Dendritic cell treated with granulocyte-macrophage colony-stimulating factor and Interleukin-4, amounts not matched to agents 40 ng/mL and 50 ng/mL, for 4 days (primary cell): ENCODE measurements at regions not wholly inside any gene's neighbourhood (a gene's known extent, or its start where the extent isn't known, plus 50 kb on each side); places are given as distances from the start of the nearest gene placed in this dataset.

Source experiments
- H3K27ac Mint-ChIP-seq: one replicate; pipeline ENCODE4 v1.8.0; 2022; ENCODE audit warnings: mild to moderate bottlenecking, mixed read lengths
- H3K27me3 Mint-ChIP-seq: one replicate; pipeline ENCODE4 v1.8.0; 2022; ENCODE audit warnings: mild to moderate bottlenecking, mixed read lengths
- H3K36me3 Mint-ChIP-seq: one replicate; pipeline ENCODE4 v1.8.0; 2022; ENCODE audit warnings: low read depth, mixed read lengths
- H3K4me1 Mint-ChIP-seq: one replicate; pipeline ENCODE4 v1.8.0; 2022; ENCODE audit warnings: low read depth, mixed read lengths
- H3K4me3 Mint-ChIP-seq: one replicate; pipeline ENCODE4 v1.8.0; 2022; ENCODE audit warnings: mild to moderate bottlenecking, moderate library complexity, mixed read lengths
- H3K9me3 Mint-ChIP-seq: one replicate; pipeline ENCODE4 v1.8.0; 2022; ENCODE audit warnings: mixed read lengths
- intact Hi-C: fragments of 100-400 bp; cut with micrococcal nuclease; formaldehyde crosslinking; loops from one replicate; pipeline ENCODE4 v1.15.0; 2022

GRCh38 chr18:27855486-27855885 is 321.4 kb downstream of the CDH2 start:
- H3K27me3 Mint-ChIP-seq, result no peaks in the 10 kb centered on the region
- no peak overlapping the region for H3K27ac Mint-ChIP-seq
- no peaks in the 10 kb centered on the region for H3K4me1 Mint-ChIP-seq
- no peaks in the 10 kb centered on the region for H3K36me3 Mint-ChIP-seq
- peaks cover 4% of the 10 kb centered on the region for H3K9me3 Mint-ChIP-seq
- no peak overlapping the region for H3K4me3 Mint-ChIP-seq
- intact Hi-C loops, result no loop called here

GRCh38 chr18:27854631-27855030 is 322.3 kb downstream of the CDH2 start:
- no peaks in the 10 kb centered on the region for H3K36me3 Mint-ChIP-seq
- H3K27ac Mint-ChIP-seq, result no peak overlapping the region
- no peak overlapping the region for H3K4me3 Mint-ChIP-seq
- intact Hi-C loops, result no loop called here
- H3K27me3 Mint-ChIP-seq, result no peaks in the 10 kb centered on the region
- peaks cover 7% of the 10 kb centered on the region for H3K9me3 Mint-ChIP-seq
- H3K4me1 Mint-ChIP-seq, result no peaks in the 10 kb centered on the region

- intact Hi-C loops, result no loop called here
- no peaks in the 10 kb centered on the region for H3K4me1 Mint-ChIP-seq
- no peaks in the 10 kb centered on the region for H3K27me3 Mint-ChIP-seq
- H3K4me3 Mint-ChIP-seq, result no peak overlapping the region
- H3K36me3 Mint-ChIP-seq, result no peaks in the 10 kb centered on the region
- H3K27ac Mint-ChIP-seq, result no peak overlapping the region
- H3K9me3 Mint-ChIP-seq, result peaks cover 43% of the 10 kb centered on the region
Measured at GRCh38 chr18:27848336-27848735, 328.6 kb downstream of the CDH2 start.

GRCh38 chr18:27847412-27847811 is 329.5 kb downstream of the CDH2 start:
- intact Hi-C loops, result no loop called here
- Mint-ChIP-seq H3K27me3 (no peaks in the 10 kb centered on the region), H3K9me3 (peaks cover 43% of the 10 kb centered on the region), H3K36me3 (no peaks in the 10 kb centered on the region), H3K4me1 (no peaks in the 10 kb centered on the region), H3K27ac (no peak overlapping the region), H3K4me3 (no peak overlapping the region)

GRCh38 chr18:27845897-27846296 is 331.0 kb downstream of the CDH2 start:
- Mint-ChIP-seq H3K4me1 (no peaks in the 10 kb centered on the region), H3K27me3 (no peaks in the 10 kb centered on the region), H3K4me3 (no peak overlapping the region), H3K9me3 (peaks cover 48% of the 10 kb centered on the region), H3K36me3 (no peaks in the 10 kb centered on the region), H3K27ac (no peak overlapping the region)
- intact Hi-C loops, result no loop called here

- Mint-ChIP-seq H3K9me3 (peaks cover 42% of the 10 kb centered on the region), H3K27me3 (no peaks in the 10 kb centered on the region), H3K27ac (no peak overlapping the region), H3K36me3 (no peaks in the 10 kb centered on the region), H3K4me3 (no peak overlapping the region), H3K4me1 (no peaks in the 10 kb centered on the region)
- intact Hi-C loops, result no loop called here
Measured at GRCh38 chr18:27843783-27844777, 332.9 kb downstream of the CDH2 start.

- Mint-ChIP-seq H3K4me3 (no peak overlapping the region), H3K4me1 (no peaks in the 10 kb centered on the region), H3K27ac (no peak overlapping the region), H3K27me3 (no peaks in the 10 kb centered on the region), H3K9me3 (peaks cover 17% of the 10 kb centered on the region), H3K36me3 (no peaks in the 10 kb centered on the region)
- intact Hi-C loops, result no loop called here
Measured at GRCh38 chr18:27839141-27839540, 337.8 kb downstream of the CDH2 start.

- no peak overlapping the region for H3K27ac Mint-ChIP-seq
- no peak overlapping the region for H3K4me3 Mint-ChIP-seq
- H3K9me3 Mint-ChIP-seq, result peaks cover 22% of the 10 kb centered on the region
- no peaks in the 10 kb centered on the region for H3K4me1 Mint-ChIP-seq
- H3K36me3 Mint-ChIP-seq, result no peaks in the 10 kb centered on the region
- no peaks in the 10 kb centered on the region for H3K27me3 Mint-ChIP-seq
- intact Hi-C loops, result no loop called here
Measured at GRCh38 chr18:27838225-27838624, 338.7 kb downstream of the CDH2 start.

GRCh38 chr18:27826101-27826500 is 350.8 kb downstream of the CDH2 start:
- no peaks in the 10 kb centered on the region for H3K27me3 Mint-ChIP-seq
- no peak overlapping the region for H3K27ac Mint-ChIP-seq
- intact Hi-C loops, result no loop called here

GRCh38 chr18:27825689-27826088 is 351.2 kb downstream of the CDH2 start:
- peaks cover 61% of the 10 kb centered on the region for H3K9me3 Mint-ChIP-seq
- intact Hi-C loops, result no loop called here
- H3K4me1 Mint-ChIP-seq, result no peaks in the 10 kb centered on the region
- H3K36me3 Mint-ChIP-seq, result no peaks in the 10 kb centered on the region
- H3K4me3 Mint-ChIP-seq, result no peak overlapping the region
- H3K27me3 Mint-ChIP-seq, result no peaks in the 10 kb centered on the region
- no peak overlapping the region for H3K27ac Mint-ChIP-seq

More at GRCh38 chr18:27826101-27826500, 350.8 kb downstream of the CDH2 start:
- peaks cover 62% of the 10 kb centered on the region for H3K9me3 Mint-ChIP-seq
- H3K4me1 Mint-ChIP-seq, result no peaks in the 10 kb centered on the region
- no peak overlapping the region for H3K4me3 Mint-ChIP-seq
- no peaks in the 10 kb centered on the region for H3K36me3 Mint-ChIP-seq

- Mint-ChIP-seq H3K4me3 (no peak overlapping the region), H3K27me3 (no peaks in the 10 kb centered on the region), H3K36me3 (no peaks in the 10 kb centered on the region), H3K27ac (no peak overlapping the region), H3K4me1 (no peaks in the 10 kb centered on the region), H3K9me3 (peaks cover 54% of the 10 kb centered on the region)
- intact Hi-C loops, result no loop called here
Measured at GRCh38 chr18:27824841-27825681, 351.9 kb downstream of the CDH2 start.

- intact Hi-C loops, result no loop called here
- Mint-ChIP-seq H3K36me3 (no peaks in the 10 kb centered on the region), H3K27me3 (no peaks in the 10 kb centered on the region), H3K27ac (no peak overlapping the region), H3K4me1 (no peaks in the 10 kb centered on the region), H3K9me3 (peaks cover 46% of the 10 kb centered on the region), H3K4me3 (no peak overlapping the region)
Measured at GRCh38 chr18:27824275-27824674, 352.7 kb downstream of the CDH2 start.

GRCh38 chr18:27823053-27823452 is 353.9 kb downstream of the CDH2 start:
- intact Hi-C loops, result no loop called here
- no peak overlapping the region for H3K4me3 Mint-ChIP-seq
- no peaks in the 10 kb centered on the region for H3K27me3 Mint-ChIP-seq
- no peaks in the 10 kb centered on the region for H3K4me1 Mint-ChIP-seq
- peaks cover 36% of the 10 kb centered on the region for H3K9me3 Mint-ChIP-seq
- no peaks in the 10 kb centered on the region for H3K36me3 Mint-ChIP-seq
- H3K27ac Mint-ChIP-seq, result no peak overlapping the region

GRCh38 chr18:27808683-27809082 is 368.2 kb downstream of the CDH2 start:
- H3K4me1 Mint-ChIP-seq, result no peaks in the 10 kb centered on the region

More at GRCh38 chr18:27808683-27809082, 368.2 kb downstream of the CDH2 start:
- H3K36me3 Mint-ChIP-seq, result no peaks in the 10 kb centered on the region
- H3K9me3 Mint-ChIP-seq, result peaks cover 17% of the 10 kb centered on the region
- H3K4me3 Mint-ChIP-seq, result no peak overlapping the region
- no peaks in the 10 kb centered on the region for H3K27me3 Mint-ChIP-seq
- intact Hi-C loops, result no loop called here
- H3K27ac Mint-ChIP-seq, result no peak overlapping the region
